ENCODE measurements at regions not wholly inside any gene's neighbourhood (a gene's known extent, or its start where the extent isn't known, plus 50 kb on each side); places are given as distances from the start of the nearest gene placed in this dataset.

DNA sequence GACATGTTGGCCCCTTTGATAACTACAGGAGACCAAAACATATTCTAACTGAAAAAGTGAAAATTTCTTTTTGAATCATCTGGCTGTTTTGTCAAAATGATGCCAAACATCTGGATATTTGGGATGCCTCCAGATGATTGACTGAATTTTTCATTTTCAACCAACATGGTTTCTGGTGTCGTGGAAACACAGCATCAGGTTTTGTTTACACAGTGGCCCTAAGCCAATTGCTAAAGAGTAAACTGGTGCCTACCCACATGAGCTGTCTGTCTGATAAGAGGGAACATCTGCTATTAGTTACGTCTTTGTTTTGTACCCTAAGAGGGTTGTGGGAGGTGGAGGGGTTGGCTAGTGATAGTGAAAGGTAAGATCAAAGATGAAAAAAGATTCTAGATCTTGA, 204.8 kb downstream of the KCNK2 start:
- TF ChIP-seq, protein P1, sequence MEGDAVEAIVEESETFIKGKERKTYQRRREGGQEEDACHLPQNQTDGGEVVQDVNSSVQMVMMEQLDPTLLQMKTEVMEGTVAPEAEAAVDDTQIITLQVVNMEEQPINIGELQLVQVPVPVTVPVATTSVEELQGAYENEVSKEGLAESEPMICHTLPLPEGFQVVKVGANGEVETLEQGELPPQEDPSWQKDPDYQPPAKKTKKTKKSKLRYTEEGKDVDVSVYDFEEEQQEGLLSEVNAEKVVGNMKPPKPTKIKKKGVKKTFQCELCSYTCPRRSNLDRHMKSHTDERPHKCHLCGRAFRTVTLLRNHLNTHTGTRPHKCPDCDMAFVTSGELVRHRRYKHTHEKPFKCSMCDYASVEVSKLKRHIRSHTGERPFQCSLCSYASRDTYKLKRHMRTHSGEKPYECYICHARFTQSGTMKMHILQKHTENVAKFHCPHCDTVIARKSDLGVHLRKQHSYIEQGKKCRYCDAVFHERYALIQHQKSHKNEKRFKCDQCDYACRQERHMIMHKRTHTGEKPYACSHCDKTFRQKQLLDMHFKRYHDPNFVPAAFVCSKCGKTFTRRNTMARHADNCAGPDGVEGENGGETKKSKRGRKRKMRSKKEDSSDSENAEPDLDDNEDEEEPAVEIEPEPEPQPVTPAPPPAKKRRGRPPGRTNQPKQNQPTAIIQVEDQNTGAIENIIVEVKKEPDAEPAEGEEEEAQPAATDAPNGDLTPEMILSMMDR (IDR thresholded peaks at IDR 0.05; ENCODE audit: borderline replicate concordance, extremely low read depth, insufficient read depth): no peak
- Histone ChIP-seq H3K27me3 (ENCODE audit: control insufficient read depth, insufficient read depth, low read length) (no peaks in the 10 kb centered on the region), H3K36me3 (ENCODE audit: control insufficient read depth in 2 of 3, insufficient read depth in 3 of 3, low read length in 3 of 3) (no peaks in the 10 kb centered on the region), H3K9me3 (ENCODE audit: control insufficient read depth in 2 of 3, insufficient read depth in 1 of 3, low read length in 3 of 3) (no peaks in the 10 kb centered on the region), H3K4me3 (ENCODE audit: low read length in 3 of 3) (no peak overlapping the region), H3K27ac (ENCODE audit: low read depth in 2 of 2, low read length in 2 of 2) (no peak overlapping the region), H3K4me1 (ENCODE audit: control insufficient read depth in 2 of 3, insufficient read depth in 2 of 3, low read depth in 1 of 3, low read length in 3 of 3) (no peaks in the 10 kb centered on the region), H3K9ac (ENCODE audit: low read length in 3 of 3) (no peak overlapping the region)
- intact Hi-C loops (cut with DNase I): no loop called here
- FAIRE-seq (no peak), DNase-seq (no peak)

DNA sequence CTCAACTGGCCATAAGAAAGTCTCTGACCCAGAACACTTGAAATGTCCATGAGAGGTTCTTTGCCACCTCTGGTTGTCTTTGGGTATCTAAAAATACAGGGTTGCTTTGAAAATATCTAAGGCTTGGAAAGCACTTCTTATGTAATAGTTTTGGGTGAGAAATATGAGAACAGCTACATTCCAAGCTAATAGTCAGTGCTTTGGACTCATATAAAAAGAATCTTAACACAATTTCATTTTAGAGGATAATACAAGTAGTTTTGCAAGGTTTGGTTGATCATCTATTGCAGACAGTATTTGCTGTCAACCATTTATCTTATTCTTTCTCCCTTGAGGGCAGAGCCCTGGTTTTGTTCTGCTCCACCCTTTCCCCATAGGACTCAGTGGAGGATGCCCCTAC, 207.5 kb downstream of the KCNK2 start:
- Histone ChIP-seq H3K9me3 (ENCODE audit: control insufficient read depth in 2 of 3, insufficient read depth in 1 of 3, low read length in 3 of 3) (no peaks in the 10 kb centered on the region), H3K27me3 (ENCODE audit: control insufficient read depth, insufficient read depth, low read length) (no peaks in the 10 kb centered on the region), H3K36me3 (ENCODE audit: control insufficient read depth in 2 of 3, insufficient read depth in 3 of 3, low read length in 3 of 3) (no peaks in the 10 kb centered on the region), H3K4me1 (ENCODE audit: control insufficient read depth in 2 of 3, insufficient read depth in 2 of 3, low read depth in 1 of 3, low read length in 3 of 3) (no peaks in the 10 kb centered on the region), H3K9ac (ENCODE audit: low read length in 3 of 3) (no peak overlapping the region), H3K27ac (ENCODE audit: low read depth in 2 of 2, low read length in 2 of 2) (no peak overlapping the region), H3K4me3 (ENCODE audit: low read length in 3 of 3) (no peak overlapping the region)
- no peak for FAIRE-seq
- TF ChIP-seq, protein P1 (IDR thresholded peaks at IDR 0.05; ENCODE audit: borderline replicate concordance, extremely low read depth, insufficient read depth): no peak
- DNase-seq: no peak
- intact Hi-C loops (cut with DNase I): no loop called here

DNA sequence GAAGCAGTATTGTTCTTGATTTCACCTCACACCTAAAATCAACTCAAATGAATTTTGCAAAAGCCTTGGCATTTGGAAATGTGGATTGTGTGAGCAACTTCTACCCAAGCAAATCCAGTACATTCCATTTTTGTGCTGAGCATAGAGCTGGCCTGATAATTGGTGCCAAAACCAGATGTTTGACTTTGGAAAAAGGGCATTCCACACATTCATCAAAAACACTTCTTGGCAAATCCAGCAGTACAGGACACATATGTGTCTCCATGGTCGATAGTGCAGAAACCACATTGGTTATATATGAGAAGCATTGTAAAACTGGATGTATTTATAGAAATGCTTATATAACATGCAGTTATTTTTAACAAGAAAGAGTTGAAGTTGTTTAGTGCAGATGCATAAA, 210.4 kb downstream of the KCNK2 start:
- Histone ChIP-seq H3K27ac (ENCODE audit: low read depth in 2 of 2, low read length in 2 of 2) (no peak overlapping the region), H3K27me3 (ENCODE audit: control insufficient read depth, insufficient read depth, low read length) (no peaks in the 10 kb centered on the region), H3K4me3 (ENCODE audit: low read length in 3 of 3) (no peak overlapping the region), H3K9ac (ENCODE audit: low read length in 3 of 3) (no peak overlapping the region), H3K9me3 (ENCODE audit: control insufficient read depth in 2 of 3, insufficient read depth in 1 of 3, low read length in 3 of 3) (no peaks in the 10 kb centered on the region), H3K4me1 (ENCODE audit: control insufficient read depth in 2 of 3, insufficient read depth in 2 of 3, low read depth in 1 of 3, low read length in 3 of 3) (no peaks in the 10 kb centered on the region), H3K36me3 (ENCODE audit: control insufficient read depth in 2 of 3, insufficient read depth in 3 of 3, low read length in 3 of 3) (no peaks in the 10 kb centered on the region)
- no peak for FAIRE-seq
- TF ChIP-seq, protein P1 (IDR thresholded peaks at IDR 0.05; ENCODE audit: borderline replicate concordance, extremely low read depth, insufficient read depth): no peak
- no peak for DNase-seq
- intact Hi-C loops (cut with DNase I): no loop called here

GRCh38 chr1:215306426-215306825, 223.9 kb downstream of the KCNK2 start:
- no peak for FAIRE-seq
- intact Hi-C loops (cut with DNase I): no loop called here
- no peaks in the 10 kb centered on the region for H3K27me3 ChIP-seq (ENCODE audit: control insufficient read depth, insufficient read depth, low read length)

More at GRCh38 chr1:215306426-215306825, 223.9 kb downstream of the KCNK2 start:
- H3K36me3 ChIP-seq (ENCODE audit: control insufficient read depth in 2 of 3, insufficient read depth in 3 of 3, low read length in 3 of 3): no peaks in the 10 kb centered on the region
- TF ChIP-seq, protein P1 (IDR thresholded peaks at IDR 0.05; ENCODE audit: borderline replicate concordance, extremely low read depth, insufficient read depth): no peak
- no peaks in the 10 kb centered on the region for H3K4me1 ChIP-seq (ENCODE audit: control insufficient read depth in 2 of 3, insufficient read depth in 2 of 3, low read depth in 1 of 3, low read length in 3 of 3)
- no peak overlapping the region for H3K9ac ChIP-seq (ENCODE audit: low read length in 3 of 3)
- H3K4me3 ChIP-seq (ENCODE audit: low read length in 3 of 3): no peak overlapping the region
- DNase-seq: no peak
- no peaks in the 10 kb centered on the region for H3K9me3 ChIP-seq (ENCODE audit: control insufficient read depth in 2 of 3, insufficient read depth in 1 of 3, low read length in 3 of 3)
- no peak overlapping the region for H3K27ac ChIP-seq (ENCODE audit: low read depth in 2 of 2, low read length in 2 of 2)

All from kidney (tissue), 13 donors.